Hematopoietic multipotent progenitor cell (in vitro differentiated cells): ENCODE measurements at regions not wholly inside any gene's neighbourhood (a gene's known extent, or its start where the extent isn't known, plus 50 kb on each side); places are given as distances from the start of the nearest gene placed in this dataset.
"Not testable (repeated sequence)": the region's sequence is repeated elsewhere in the genome, so short reads cannot be mapped to it uniquely, and the experiment has no call there.

Source experiments
- DNase-seq, 3 donors: peaks; one replicate each; pipeline ENCODE4 v3.0.0-alpha.2; 2011 to 2015; ENCODE audit warnings: low read depth in 2 of 3, low spot score in 2 of 3

DNA sequence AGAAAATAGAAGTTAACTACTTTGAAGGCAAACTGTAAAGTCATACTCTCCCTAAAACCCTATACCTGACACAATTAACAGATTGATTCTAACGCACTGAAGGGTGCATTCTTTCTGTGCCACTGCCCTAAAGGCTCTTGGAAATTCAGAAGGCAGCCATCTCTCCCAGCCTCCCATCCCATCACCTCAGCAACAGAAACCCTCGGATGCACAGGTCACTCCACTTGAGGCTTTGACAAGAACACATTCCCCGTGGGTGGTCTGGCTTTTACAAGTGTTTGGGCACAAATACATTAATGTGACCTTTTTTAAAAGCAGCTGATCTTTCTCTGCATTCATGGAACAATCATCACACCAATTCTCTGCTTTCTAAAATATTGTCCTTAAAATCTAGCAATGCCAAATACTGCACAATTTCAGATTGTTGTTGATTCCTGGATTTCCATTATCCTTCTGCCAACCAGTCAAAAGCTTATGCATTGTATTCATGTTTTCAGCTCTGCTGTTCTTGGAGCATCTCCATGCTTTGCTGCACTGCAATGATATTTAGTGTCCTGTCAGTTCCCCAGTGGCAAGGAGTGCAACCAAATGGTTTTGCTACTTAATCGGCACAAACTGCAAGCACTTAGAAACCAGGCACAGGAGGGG lies 175.6 kb downstream of the TMEM161B start:
- no peak for DNase-seq

- no peak for DNase-seq
These were observed 176.3 kb downstream of the TMEM161B start for GRCh38 chr5:88092358-88092757.

DNA sequence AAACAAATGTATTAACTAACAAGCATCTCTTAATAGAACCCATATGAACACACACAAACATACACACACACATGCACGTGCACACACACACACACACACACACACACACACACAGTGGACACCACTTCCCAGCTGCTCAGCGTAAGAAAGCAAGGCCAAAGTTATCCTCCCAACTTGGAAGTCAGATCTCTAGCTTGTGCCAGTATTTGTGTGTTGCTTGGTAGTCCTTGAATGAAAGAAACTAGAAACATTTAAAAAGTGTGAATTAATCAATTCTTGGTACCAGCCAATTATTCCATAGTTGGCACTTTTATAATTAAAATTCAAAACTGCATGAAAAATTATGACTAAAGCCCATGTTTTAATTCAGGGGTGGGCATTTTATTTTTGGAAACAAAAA lies 178.1 kb downstream of the TMEM161B start:
- no peak for DNase-seq

DNA sequence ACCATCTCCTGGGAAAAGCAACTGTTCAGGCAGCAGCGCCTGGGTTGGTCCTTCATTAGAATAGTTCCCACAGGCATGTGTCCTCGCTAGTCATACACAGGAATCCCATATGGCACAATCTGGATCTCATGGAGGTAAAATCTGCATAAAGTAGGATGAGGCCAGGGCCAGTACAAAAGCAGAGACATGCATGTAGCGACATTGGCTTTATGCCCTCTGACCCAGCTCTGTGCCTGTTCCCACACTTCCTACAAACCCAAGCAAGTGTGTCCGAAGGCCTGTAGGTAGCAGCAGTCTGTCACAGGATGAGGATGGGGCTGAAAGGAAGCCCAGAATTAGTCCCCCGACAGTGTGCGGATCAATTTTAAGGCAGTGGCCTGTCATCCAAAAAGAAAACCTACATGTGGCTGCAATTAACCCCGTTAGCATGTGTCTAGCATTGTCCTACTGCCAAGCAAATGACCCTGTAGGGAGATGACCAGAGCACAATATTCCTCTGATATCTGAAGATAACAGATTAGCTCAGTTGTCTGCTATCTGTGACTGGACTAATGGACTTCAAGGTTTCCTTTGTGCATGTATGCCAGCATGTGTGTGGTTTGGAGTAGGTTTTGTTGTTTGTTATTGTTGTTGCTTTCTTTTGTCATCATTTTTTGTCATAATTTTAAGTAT lies 178.8 kb downstream of the TMEM161B start:
- DNase-seq: no peak

GRCh38 chr5:88085462-88085861 lies 183.2 kb downstream of the TMEM161B start:
- DNase-seq: no peak

DNA sequence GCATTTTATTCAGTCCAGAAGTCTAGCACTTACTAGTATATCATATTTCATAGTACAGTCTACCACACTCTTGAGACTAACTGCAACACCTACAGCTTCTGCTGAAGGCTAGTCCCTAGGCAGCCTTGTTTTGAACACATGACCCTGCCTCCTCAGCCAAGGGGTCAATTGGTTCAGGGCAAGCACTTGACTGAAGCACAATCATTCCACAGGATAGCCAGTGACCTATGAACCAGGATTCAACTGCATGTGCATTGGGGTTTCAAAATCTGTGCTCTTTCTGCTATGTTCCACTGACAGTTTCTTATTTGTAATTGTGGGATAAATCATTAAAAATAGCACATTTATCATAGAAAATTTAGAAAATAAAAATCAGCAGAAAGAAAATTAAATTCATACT lies 186.8 kb downstream of the TMEM161B start:
- no peak for DNase-seq

DNA sequence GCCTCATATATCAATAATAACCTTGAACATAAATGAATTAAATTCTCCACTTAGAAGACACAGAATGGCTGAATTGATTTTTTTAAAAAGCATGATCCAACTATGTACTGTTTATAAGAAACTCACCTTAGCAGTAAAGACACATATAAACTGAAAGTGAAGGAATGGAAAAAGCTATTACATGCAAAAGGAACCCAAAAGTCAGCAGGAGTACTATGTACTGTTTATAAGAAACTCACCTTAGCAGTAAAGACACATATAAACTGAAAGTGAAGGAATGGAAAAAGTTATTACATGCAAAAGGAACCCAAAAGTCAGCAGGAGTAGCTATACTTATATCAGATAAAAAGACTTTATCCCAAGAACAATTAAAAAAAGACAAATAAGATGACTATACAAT lies 204.8 kb downstream of the TMEM161B start:
- no peak for DNase-seq

DNA sequence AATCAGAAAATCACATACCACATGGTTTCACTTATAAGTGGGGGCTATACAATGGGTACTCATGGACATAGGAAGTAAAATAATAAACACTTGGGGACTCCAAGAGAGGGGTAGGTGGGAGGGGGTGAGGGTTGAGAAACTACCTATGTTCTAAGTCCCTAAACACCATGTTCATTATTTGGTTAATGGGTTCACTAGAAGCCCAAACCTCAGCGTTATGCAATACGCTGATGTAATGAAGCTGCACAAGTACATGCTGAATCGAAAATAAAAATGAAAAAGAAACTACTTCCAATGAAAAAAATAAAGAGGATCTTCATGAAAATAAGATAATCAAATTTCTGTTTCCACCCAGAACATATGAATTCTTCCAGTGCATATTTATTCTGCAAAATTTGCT lies 208.5 kb downstream of the TMEM161B start:
- DNase-seq: no peak

GRCh38 chr5:88058625-88059024 lies 210.0 kb downstream of the TMEM161B start:
- DNase-seq: no peak

DNA sequence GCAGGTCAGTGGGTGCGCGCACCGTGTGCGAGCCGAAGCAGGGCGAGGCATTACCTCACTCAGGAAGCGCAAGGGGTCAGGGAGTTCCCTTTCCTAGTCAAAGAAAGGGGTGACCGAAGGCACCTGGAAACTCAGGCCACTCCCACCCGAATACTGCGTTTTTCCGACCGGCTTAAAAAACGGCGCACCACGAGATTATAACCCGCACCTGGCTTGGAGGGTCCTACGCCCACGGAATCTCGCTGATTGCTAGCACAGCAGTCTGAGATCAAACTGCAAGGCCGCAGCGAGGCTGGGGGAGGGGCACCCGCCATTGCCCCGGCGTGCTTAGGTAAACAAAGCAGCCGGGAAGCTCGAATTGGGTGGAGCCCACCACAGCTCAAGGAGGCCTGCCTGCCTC lies 216.2 kb downstream of the TMEM161B start:
- DNase-seq: not testable (repeated sequence)

GRCh38 chr5:88051148-88051547 lies 217.5 kb downstream of the TMEM161B start:
- no peak for DNase-seq

DNA sequence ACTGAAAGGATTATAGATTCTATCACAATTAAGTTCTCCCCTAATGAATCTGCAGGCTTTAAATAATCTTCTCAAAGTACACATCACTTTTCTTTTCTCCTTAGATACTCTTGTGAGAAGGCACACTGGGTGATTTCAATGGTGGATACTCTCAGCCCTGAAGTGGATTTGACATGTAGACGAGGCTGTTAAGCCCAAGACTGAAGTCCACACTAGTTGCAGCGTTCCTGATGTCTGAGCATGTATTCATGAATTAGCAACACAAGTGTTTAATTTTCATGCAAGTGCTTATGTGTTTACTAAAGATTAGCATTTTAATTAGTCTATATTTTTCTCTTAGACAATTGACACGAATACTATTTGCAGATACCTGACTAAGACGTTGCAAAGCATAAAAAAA lies 218.9 kb downstream of the TMEM161B start:
- no peak for DNase-seq

GRCh38 chr5:88049156-88049555 lies 219.5 kb downstream of the TMEM161B start:
- no peak for DNase-seq

DNA sequence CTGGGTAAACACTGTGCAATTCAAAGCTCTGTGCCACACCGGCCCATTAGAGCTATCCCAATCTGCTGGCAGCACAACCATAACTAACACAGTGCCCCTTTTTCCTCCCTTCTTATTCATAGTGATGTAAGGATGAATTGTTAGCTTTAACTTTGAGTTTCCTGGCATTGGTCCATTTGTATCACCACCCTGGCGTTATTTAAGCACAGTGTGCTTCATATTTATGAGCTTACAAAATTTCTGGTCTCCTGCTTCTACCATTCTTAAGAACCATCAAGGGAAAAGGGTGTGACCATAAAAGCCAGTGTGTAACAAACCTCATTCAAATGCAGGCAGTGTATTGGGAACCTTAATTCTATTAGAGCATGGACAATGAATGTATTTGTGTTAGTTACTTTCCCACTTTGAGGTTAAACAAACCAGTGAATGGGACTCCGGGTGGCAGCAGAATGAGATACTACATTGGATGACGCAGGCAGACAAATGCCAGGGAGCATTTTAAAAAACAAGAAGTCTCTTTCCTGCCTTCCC lies 222.6 kb downstream of the TMEM161B start:
- no peak for DNase-seq

DNA sequence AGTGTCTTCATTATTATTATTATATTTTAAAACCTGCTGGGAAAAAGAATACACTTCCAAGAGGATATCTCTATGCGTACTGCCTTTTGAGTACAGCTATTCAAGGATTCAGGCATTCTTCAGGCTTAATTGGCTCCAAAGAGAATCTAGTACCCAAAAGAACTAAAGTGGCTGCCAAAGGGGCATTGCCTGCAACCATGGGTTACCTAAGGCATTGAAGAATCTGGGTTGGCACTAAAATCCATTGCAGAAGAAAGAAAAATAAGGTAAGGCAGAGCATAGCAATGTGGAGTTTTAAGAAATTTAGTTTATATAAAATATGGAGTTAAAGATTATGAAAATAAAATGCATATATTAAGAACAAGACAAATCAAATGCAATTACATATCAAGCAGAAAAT lies 223.5 kb downstream of the TMEM161B start:
- no peak for DNase-seq

DNA sequence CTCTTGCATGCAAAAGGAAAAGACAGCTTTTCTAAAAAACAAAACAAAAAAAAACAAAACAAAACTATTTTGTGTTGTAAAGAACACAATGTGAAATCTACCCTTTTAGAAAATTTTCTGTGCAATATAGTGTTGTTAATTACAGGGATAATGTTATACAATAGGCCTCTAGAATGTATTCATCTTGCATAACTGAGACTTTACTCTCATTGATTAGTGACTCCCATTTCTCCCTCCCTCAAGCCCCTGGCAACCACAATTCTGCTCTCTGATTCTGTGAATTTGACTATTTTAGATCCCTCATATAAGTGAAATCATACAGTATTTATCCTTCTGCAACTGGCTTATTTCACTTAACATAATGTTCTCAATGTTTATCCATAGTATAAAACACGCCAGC lies 234.1 kb downstream of the TMEM161B start:
- no peak for DNase-seq

DNA sequence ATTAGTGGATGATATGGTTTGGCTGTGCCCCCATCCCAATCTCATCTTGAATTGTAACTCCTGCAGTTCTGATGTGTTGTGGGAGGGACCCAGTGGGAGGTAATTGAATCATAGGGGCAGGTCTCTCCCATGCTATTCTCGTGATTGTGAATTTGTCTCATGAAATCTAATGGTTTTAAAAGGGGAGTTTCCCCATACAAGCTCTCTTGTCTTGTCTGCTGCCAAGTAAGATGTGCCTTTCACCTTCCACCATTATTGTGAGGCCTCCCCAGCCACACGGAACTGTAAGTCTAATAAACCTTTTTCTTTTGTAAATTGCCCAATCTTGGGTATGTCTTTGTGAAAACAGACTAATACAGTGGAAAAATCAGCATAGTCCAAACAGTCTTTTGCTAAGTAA lies 235.5 kb downstream of the TMEM161B start:
- no peak for DNase-seq

DNA sequence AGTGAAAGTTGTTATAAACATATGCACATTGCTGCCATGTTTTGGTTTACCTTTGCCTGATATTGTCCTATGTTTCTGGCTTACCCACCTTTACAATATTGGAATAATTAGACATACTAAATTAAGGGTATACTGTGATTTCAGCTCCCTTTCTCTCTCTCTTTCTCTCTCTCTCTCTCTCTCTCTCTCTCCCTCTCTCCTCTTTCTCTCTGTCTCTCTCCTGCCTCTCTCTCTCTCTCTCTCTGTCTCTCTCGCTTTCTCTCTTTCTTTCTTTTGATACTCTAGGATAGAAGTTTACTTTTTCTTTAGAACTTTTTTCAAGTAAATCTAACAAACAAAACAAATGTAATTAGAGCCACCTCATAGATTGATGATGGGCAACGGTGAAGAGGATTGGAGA lies 239.6 kb downstream of the TMEM161B start:
- DNase-seq: no peak

- DNase-seq: no peak
These were observed 247.5 kb downstream of the TMEM161B start for GRCh38 chr5:88021141-88021540.

DNA sequence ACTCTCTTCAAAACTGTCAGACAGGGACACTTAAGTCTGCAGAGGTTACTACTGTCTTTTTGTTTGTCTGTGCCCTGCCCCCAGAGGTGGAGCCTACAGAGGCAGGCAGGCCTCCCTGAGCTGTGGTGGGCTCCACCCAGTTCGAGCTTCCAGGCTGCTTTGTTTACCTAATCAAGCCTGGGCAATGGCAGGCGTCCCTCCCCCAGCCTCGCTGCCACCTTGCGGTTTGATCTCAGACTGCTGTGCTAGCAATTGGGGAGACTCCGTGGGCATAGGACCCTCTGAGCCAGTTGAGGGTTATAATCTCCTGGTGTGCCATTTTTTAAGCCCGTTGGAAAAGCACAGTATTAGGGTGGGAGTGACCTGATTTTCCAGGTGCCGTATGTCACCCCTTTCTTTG lies 253.7 kb downstream of the TMEM161B start:
- DNase-seq: not testable (repeated sequence)

- DNase-seq: no peak
These were observed 267.8 kb downstream of the TMEM161B start for GRCh38 chr5:88000877-88001276.

DNA sequence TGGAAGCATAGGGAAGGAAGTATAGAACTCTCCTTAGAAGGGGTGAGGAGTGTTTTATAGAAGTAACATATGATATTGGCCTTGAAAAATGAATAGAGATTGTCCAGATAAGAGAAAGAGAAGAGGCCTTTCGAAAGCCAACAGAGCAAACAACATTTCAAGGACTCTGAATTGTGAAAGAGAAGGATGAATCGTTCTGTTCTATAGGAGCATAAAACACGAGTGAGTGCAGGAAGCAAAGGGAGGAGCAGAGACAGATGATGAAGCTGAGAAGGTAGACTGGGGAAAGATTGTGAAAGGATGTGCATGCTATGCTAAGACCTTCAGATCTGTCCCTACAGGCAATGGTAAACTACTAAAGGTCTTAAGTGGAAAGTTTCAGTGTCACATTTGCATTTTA lies 271.0 kb downstream of the TMEM161B start:
- DNase-seq: no peak
